ENCODE measurements at regions not wholly inside any gene's neighbourhood (a gene's known extent, or its start where the extent isn't known, plus 50 kb on each side); places are given as distances from the start of the nearest gene placed in this dataset.

DNA sequence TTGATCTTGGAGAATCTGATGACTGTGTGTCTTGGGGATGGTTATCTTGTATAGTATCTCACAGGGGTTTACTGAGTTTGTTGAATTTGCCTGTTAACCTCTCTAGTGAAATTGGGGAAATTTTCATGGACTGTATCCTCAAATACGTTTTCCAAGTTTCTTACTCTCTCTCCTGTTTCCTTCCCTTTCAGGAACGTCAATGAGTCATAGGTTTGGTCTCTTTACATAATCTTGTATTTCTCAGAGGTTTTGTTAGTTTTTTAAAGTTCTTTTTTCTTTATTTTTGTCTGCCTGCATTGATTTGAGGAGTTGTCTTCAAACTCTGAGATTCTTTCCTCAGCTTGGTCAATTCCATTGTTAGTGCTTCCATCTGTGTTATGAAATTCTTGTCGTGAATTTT lies 227.7 kb upstream of the GPRIN3 start:
- TF ChIP-seq CTCF (IDR thresholded peaks at IDR 0.05), result no peak
- no peak for TF ChIP-seq POLR2AphosphoS5 (IDR thresholded peaks at IDR 0.05; ENCODE audit: insufficient read depth in 1 of 2, low read depth in 1 of 2)
- no peak for TF ChIP-seq POLR2A (IDR thresholded peaks at IDR 0.05)

Data from vagina (tissue), 2 donors.